ENCODE measurements at regions not wholly inside any gene's neighbourhood (a gene's known extent, or its start where the extent isn't known, plus 50 kb on each side); places are given as distances from the start of the nearest gene placed in this dataset.

- 88% methylated on average over 1 of the region's 1 CpG for WGBS
Observed at GRCh38 chr1:188931506-188931905, 1546.2 kb downstream of the BRINP3 start.

More at GRCh38 chr1:188931506-188931905, 1546.2 kb downstream of the BRINP3 start:
- H3K4me1 ChIP-seq (ENCODE audit: control insufficient read depth in 4 of 4, insufficient read depth in 4 of 4, low read length in 3 of 4) = no peaks in the 10 kb centered on the region
- no peak for DNase-seq (ENCODE audit: low spot score)
- H3K9me3 ChIP-seq (ENCODE audit: control insufficient read depth in 4 of 4, low read length in 3 of 4) = no peaks in the 10 kb centered on the region
- no peak overlapping the region for H3K27ac ChIP-seq (ENCODE audit: low read depth in 1 of 2, low read length in 2 of 2)
- TF ChIP-seq FOXA1 (IDR thresholded peaks at IDR 0.05) = no peak
- TF ChIP-seq ZBTB33 (IDR thresholded peaks at IDR 0.05) = no peak
- no peak for TF ChIP-seq EGR1 (IDR thresholded peaks at IDR 0.05; ENCODE audit: low read depth in 2 of 2)
- TF ChIP-seq ATF3 (IDR thresholded peaks at IDR 0.05) = no peak
- no peak for TF ChIP-seq RXRA (IDR thresholded peaks at IDR 0.05)
- TF ChIP-seq TAF1 (conservative IDR thresholded peaks at IDR 0.05) = no peak
- TF ChIP-seq FOXA2 (IDR thresholded peaks at IDR 0.05) = no peak
- no peak for TF ChIP-seq CTCF (IDR thresholded peaks at IDR 0.05; ENCODE audit: low read depth, low read length, missing input control)
- TF ChIP-seq HNF4A (conservative IDR thresholded peaks at IDR 0.05) = no peak
- TF ChIP-seq YY1 (IDR thresholded peaks at IDR 0.05) = no peak
- no peak for TF ChIP-seq MAX (IDR thresholded peaks at IDR 0.05)
- no peak for TF ChIP-seq RAD21 (IDR thresholded peaks at IDR 0.05)
- TF ChIP-seq HNF4G (IDR thresholded peaks at IDR 0.05) = no peak
- TF ChIP-seq JUND (IDR thresholded peaks at IDR 0.05) = no peak
- no peak for TF ChIP-seq REST (IDR thresholded peaks at IDR 0.05)
- TF ChIP-seq NR2F2 (IDR thresholded peaks at IDR 0.05) = no peak
- no peak for TF ChIP-seq SP1 (IDR thresholded peaks at IDR 0.05)
- no peaks in the 10 kb centered on the region for H3K36me3 ChIP-seq (ENCODE audit: control insufficient read depth in 4 of 4, insufficient read depth in 3 of 4, low read depth in 1 of 4, low read length in 3 of 4)
- no peak overlapping the region for H3K9ac ChIP-seq (ENCODE audit: low read depth in 1 of 2, low read length in 2 of 2)
- H3K27me3 ChIP-seq (ENCODE audit: control insufficient read depth in 4 of 4, insufficient read depth in 4 of 4, low read length in 3 of 4) = no peaks in the 10 kb centered on the region
- H3K4me3 ChIP-seq (ENCODE audit: low read depth in 1 of 3, low read length in 3 of 3) = no peak overlapping the region

Measured in liver (tissue), 8 donors.